MM.1S (cell line): ENCODE measurements at regions not wholly inside any gene's neighbourhood (a gene's known extent, or its start where the extent isn't known, plus 50 kb on each side); places are given as distances from the start of the nearest gene placed in this dataset.

Experiments used
- EZH2 ChIP-seq: fragments of 300-600 bp; sonication (generic); optimal IDR thresholded peaks from 2 replicates; pipeline ENCODE3; 2017; ENCODE audit warnings: low read depth, mild to moderate bottlenecking, antibody characterized with exemption, low read length, mixed read lengths
- EZH2phosphoT487 ChIP-seq: fragments of 300-600 bp; sonication (generic); IDR thresholded peaks from 2 replicates; pipeline ENCODE4 v1.6.1; 2018; ENCODE audit warnings: antibody characterized with exemption, low read length
- TF ChIP-seq, protein P1 (sequence below): fragments of 300-600 bp; sonication (generic); IDR thresholded peaks from 2 replicates; pipeline ENCODE4 v1.5.1; 2016; ENCODE audit warnings: antibody characterized with exemption, low read length, mixed read lengths

DNA sequence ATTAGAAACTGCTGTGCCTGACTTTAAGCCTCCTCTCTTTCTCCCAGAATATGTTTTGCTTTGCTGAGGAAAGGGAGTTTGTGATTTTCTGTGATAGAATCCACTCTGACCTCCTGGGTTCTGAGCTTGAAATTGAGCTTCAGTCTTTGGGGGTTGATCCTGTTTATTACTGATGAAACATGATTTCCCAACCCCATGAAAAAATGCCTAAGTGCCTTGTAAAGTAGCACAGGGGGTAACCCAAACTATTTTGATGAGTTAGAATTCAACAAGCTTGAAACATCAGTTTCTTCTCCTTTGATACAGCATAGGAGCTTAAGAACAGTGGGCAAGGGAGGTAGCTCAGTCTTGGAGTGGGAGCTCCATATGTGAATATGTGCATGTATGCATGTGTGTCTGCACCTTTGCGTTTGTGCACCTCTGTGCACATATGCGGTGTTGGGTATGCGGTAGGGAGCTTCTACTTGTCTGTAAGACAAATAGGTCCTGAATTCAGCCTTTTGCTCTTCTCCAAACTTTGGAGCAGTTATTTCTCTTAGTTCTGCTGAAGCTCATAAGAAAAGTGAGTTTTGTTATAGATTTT lies 364.6 kb downstream of the OSR1 start:
- TF ChIP-seq, protein P1, sequence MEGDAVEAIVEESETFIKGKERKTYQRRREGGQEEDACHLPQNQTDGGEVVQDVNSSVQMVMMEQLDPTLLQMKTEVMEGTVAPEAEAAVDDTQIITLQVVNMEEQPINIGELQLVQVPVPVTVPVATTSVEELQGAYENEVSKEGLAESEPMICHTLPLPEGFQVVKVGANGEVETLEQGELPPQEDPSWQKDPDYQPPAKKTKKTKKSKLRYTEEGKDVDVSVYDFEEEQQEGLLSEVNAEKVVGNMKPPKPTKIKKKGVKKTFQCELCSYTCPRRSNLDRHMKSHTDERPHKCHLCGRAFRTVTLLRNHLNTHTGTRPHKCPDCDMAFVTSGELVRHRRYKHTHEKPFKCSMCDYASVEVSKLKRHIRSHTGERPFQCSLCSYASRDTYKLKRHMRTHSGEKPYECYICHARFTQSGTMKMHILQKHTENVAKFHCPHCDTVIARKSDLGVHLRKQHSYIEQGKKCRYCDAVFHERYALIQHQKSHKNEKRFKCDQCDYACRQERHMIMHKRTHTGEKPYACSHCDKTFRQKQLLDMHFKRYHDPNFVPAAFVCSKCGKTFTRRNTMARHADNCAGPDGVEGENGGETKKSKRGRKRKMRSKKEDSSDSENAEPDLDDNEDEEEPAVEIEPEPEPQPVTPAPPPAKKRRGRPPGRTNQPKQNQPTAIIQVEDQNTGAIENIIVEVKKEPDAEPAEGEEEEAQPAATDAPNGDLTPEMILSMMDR, result no peak
- TF ChIP-seq EZH2phosphoT487 (no peak), EZH2 (no peak)
